Astrocyte (in vitro differentiated cells and primary cell): ENCODE measurements at regions not wholly inside any gene's neighbourhood (a gene's known extent, or its start where the extent isn't known, plus 50 kb on each side); places are given as distances from the start of the nearest gene placed in this dataset.

ENCODE experiments used
- EZH2 ChIP-seq: IDR thresholded peaks from 2 replicates; pipeline ENCODE4 v1.6.1; 2012; ENCODE audit warnings: mild to moderate bottlenecking, low read length, inconsistent platforms; ENCODE audit not compliant: insufficient read depth
- TF ChIP-seq, protein P1 (sequence below): IDR thresholded peaks from 2 replicates; pipeline ENCODE4 v1.5.1; 2011; ENCODE audit warnings: low read depth, mild to moderate bottlenecking, inconsistent platforms, low read length, moderate library complexity; ENCODE audit not compliant: insufficient read depth

DNA sequence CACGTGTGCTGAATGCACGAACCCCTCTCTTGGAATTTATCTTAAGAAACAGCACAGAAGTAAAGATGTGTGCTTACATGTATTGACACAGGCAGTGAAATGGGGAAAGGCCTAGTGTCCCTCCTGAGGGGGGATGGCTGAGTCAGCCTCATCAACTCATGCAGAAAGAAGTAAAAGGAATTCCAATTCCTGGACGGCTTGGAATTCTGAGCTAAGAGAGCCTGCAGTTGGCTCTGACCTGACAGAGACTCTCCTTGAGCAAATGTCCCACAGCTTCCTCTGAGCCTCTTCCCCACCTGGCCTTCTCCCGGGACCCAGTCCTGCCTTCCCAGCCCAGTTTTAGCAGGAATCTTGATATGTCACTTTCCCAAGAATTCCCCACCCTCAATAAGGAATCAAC lies 542.4 kb upstream of the ADARB2 start:
- TF ChIP-seq, protein P1, sequence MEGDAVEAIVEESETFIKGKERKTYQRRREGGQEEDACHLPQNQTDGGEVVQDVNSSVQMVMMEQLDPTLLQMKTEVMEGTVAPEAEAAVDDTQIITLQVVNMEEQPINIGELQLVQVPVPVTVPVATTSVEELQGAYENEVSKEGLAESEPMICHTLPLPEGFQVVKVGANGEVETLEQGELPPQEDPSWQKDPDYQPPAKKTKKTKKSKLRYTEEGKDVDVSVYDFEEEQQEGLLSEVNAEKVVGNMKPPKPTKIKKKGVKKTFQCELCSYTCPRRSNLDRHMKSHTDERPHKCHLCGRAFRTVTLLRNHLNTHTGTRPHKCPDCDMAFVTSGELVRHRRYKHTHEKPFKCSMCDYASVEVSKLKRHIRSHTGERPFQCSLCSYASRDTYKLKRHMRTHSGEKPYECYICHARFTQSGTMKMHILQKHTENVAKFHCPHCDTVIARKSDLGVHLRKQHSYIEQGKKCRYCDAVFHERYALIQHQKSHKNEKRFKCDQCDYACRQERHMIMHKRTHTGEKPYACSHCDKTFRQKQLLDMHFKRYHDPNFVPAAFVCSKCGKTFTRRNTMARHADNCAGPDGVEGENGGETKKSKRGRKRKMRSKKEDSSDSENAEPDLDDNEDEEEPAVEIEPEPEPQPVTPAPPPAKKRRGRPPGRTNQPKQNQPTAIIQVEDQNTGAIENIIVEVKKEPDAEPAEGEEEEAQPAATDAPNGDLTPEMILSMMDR = no peak
- no peak for TF ChIP-seq EZH2
